Nephron progenitor cell (in vitro differentiated cells): ENCODE measurements at regions not wholly inside any gene's neighbourhood (a gene's known extent, or its start where the extent isn't known, plus 50 kb on each side); places are given as distances from the start of the nearest gene placed in this dataset.

Experiments
- DNase-seq: peaks from one replicate; pipeline ENCODE4 v3.0.0; 2021
- H3K27ac Mint-ChIP-seq: 2 replicates; pipeline ENCODE4 v1.8.0; 2021; ENCODE audit warnings: mild to moderate bottlenecking, moderate library complexity, mixed read lengths
- H3K27me3 Mint-ChIP-seq: 2 replicates; pipeline ENCODE4 v1.8.0; 2021; ENCODE audit warnings: mild to moderate bottlenecking, low read depth, mixed read lengths; ENCODE audit not compliant: poor library complexity
- H3K36me3 Mint-ChIP-seq: 2 replicates; pipeline ENCODE4 v1.8.0; 2021; ENCODE audit warnings: low read depth, mixed read lengths
- H3K4me1 Mint-ChIP-seq: 2 replicates; pipeline ENCODE4 v1.8.0; 2021; ENCODE audit warnings: mixed read lengths
- H3K4me3 Mint-ChIP-seq: 2 replicates; pipeline ENCODE4 v1.8.0; 2021; ENCODE audit warnings: mild to moderate bottlenecking, moderate library complexity, mixed read lengths
- H3K9me3 Mint-ChIP-seq: 2 replicates; pipeline ENCODE4 v1.8.0; 2021; ENCODE audit warnings: mild to moderate bottlenecking, moderate library complexity, mixed read lengths
- TF ChIP-seq, protein P1 (sequence below): fragments of 200-600 bp; sonication (generic); IDR thresholded peaks from 2 replicates; pipeline ENCODE4 v1.5.0; 2021; ENCODE audit warnings: antibody characterized with exemption

DNA sequence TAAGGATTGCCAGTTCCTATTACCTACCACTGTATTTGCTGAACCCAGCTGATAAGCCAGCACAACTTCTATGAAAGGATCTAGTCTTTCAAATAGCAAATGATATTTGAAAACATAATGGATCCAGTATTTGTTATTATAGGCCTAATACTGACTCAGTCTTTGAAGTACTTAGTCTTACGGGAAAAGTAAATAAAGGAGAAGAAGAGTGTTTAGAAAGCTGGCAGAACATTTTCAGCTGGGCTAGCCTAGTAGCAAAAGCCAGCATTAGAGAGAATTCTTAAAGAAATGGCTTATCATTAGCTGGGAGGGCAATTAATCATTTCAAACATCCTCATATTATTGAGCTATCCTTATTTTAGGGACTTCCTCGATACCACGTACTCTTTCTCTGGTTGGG is 101.4 kb upstream of the GOLIM4 start:
- DNase-seq = no peak
- Mint-ChIP-seq H3K4me3 (no peak overlapping the region), H3K4me1 (no peaks in the 10 kb centered on the region), H3K36me3 (no peaks in the 10 kb centered on the region), H3K27me3 (no peaks in the 10 kb centered on the region), H3K27ac (no peak overlapping the region), H3K9me3 (no peaks in the 10 kb centered on the region)
- TF ChIP-seq, protein P1, sequence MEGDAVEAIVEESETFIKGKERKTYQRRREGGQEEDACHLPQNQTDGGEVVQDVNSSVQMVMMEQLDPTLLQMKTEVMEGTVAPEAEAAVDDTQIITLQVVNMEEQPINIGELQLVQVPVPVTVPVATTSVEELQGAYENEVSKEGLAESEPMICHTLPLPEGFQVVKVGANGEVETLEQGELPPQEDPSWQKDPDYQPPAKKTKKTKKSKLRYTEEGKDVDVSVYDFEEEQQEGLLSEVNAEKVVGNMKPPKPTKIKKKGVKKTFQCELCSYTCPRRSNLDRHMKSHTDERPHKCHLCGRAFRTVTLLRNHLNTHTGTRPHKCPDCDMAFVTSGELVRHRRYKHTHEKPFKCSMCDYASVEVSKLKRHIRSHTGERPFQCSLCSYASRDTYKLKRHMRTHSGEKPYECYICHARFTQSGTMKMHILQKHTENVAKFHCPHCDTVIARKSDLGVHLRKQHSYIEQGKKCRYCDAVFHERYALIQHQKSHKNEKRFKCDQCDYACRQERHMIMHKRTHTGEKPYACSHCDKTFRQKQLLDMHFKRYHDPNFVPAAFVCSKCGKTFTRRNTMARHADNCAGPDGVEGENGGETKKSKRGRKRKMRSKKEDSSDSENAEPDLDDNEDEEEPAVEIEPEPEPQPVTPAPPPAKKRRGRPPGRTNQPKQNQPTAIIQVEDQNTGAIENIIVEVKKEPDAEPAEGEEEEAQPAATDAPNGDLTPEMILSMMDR = no peak

DNA sequence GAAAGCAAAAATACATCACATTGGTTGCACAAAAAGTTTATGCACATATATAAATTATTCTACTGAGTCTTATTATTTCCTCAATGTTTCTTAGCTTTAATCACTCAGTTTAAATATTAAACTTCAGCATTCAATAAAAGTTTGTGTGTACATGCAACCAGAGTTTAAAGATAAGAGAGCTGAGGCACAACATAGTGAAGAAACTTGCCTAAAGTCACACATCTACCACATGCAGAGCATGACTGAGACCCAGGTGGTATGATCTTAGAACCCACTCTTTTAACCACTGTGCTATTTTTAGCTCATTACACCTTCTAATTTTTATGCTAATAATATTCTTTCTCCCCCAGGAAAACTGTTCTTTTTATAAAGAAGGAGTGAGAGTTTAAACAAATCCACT is 96.1 kb upstream of the GOLIM4 start:
- no peaks in the 10 kb centered on the region for H3K4me1 Mint-ChIP-seq
- H3K36me3 Mint-ChIP-seq = no peaks in the 10 kb centered on the region
- H3K9me3 Mint-ChIP-seq = no peaks in the 10 kb centered on the region
- DNase-seq = no peak
- H3K4me3 Mint-ChIP-seq = no peak overlapping the region
- no peak overlapping the region for H3K27ac Mint-ChIP-seq
- TF ChIP-seq, protein P1 = no peak
- H3K27me3 Mint-ChIP-seq = peaks cover 2% of the 10 kb centered on the region

DNA sequence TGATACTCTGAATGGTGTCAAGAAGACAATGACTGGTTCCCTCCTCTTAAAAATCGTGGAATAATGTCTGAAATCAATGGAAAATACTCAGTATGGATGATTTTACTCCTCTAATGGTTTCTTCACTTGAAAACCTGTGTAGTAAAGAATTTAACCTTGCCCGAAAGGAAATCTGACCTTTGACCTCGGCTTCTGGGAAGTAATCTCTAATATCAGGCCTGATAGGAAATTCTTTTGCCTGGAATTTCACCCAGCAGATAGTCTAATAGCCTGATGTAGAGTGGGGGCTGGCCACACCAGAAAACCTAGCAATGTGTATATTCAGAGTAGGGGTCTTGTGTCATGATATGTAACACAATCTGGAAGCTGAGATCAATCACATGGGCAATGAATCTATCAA is 91.5 kb upstream of the GOLIM4 start:
- peaks cover 2% of the 10 kb centered on the region for H3K27me3 Mint-ChIP-seq

DNA sequence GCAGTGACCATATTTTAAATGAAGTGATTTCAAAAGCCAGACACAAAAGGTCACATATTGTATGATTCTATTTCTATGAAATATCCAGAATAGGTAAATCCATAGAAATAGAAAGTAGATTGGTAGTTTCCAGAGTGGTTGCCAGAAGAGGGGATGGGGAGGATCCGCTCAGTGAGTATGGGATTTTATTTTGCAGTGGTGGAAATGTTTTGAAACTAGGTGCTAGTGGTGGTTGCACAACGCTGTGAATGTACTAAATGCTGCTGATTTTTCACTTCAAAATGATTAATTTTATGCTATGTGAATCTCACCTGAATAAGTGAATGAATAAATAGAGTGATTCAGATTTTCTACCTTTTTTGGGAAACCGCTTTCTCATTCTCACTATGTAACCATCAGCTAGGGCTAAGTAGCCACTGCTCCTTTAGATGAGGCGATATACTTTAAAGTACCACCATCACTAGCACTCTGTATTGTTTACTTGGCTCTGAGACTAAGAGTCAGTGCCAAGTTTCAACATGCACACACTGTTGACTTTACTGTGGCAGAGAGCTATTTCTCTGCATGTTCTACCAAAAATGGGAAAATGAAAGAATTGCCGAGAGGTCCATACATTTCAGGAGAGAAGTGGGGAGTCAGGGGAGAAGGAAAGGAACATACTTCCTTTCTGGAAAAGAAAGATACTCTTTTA is 90.7 kb upstream of the GOLIM4 start:
- no peak for DNase-seq
- H3K4me3 Mint-ChIP-seq = no peak overlapping the region
- no peaks in the 10 kb centered on the region for H3K4me1 Mint-ChIP-seq
- no peaks in the 10 kb centered on the region for H3K36me3 Mint-ChIP-seq
- peaks cover 2% of the 10 kb centered on the region for H3K27me3 Mint-ChIP-seq
- H3K9me3 Mint-ChIP-seq = no peaks in the 10 kb centered on the region
- H3K27ac Mint-ChIP-seq = no peak overlapping the region
- TF ChIP-seq, protein P1 = no peak

More for the DNA sequence above, 91.5 kb upstream of the GOLIM4 start:
- Mint-ChIP-seq H3K4me1 (no peaks in the 10 kb centered on the region), H3K27ac (no peak overlapping the region), H3K36me3 (no peaks in the 10 kb centered on the region), H3K4me3 (no peak overlapping the region), H3K9me3 (no peaks in the 10 kb centered on the region)
- TF ChIP-seq, protein P1 = no peak
- DNase-seq = no peak

DNA sequence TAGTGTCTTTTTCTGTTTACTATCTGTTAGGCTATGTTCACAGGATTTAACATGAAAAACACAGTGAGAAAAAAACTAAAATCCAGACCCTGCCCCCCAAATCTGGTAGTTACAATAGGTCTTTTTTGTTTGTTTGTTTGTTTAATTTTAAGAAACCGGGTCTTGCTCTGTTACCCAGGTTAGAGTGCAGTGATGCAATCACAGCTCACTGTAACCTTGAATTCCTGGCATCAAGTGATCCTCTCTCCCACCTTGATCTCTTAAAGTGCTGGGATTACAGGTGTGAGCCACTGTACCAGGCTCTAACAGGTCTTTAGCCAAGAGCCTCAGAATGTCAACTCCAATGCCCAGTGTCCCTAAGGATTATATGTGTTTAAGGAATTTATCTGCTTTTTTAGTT is 88.0 kb upstream of the GOLIM4 start:
- Mint-ChIP-seq H3K27ac (no peak overlapping the region), H3K9me3 (no peaks in the 10 kb centered on the region), H3K4me3 (no peak overlapping the region), H3K27me3 (no peaks in the 10 kb centered on the region), H3K36me3 (no peaks in the 10 kb centered on the region), H3K4me1 (no peaks in the 10 kb centered on the region)
- no peak for DNase-seq
- TF ChIP-seq, protein P1 = no peak

DNA sequence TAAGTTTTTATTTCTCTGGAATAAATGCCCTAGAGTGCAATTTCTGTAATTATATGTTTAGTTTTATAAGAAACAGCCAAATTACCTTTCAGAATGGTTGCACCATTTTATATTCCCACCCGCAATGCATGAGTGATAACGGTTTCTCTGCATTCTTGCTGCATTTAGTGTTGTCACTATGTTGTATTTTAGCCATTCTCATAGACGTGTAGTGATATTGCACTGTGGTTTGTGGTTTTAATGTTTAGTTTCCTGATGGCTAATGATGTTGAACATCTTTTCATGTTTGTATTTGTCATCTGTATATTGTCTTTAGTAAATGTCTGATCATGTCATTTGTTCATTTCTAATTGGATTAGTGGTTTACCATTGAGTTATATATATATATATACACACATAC is 73.0 kb upstream of the GOLIM4 start:
- Mint-ChIP-seq H3K27ac (no peak overlapping the region), H3K36me3 (no peaks in the 10 kb centered on the region), H3K9me3 (no peaks in the 10 kb centered on the region), H3K27me3 (no peaks in the 10 kb centered on the region), H3K4me3 (no peak overlapping the region), H3K4me1 (peaks cover 22% of the 10 kb centered on the region)
- TF ChIP-seq, protein P1 = no peak
- DNase-seq = no peak
